Astrocyte (in vitro differentiated cells and primary cell): ENCODE measurements at regions not wholly inside any gene's neighbourhood (a gene's known extent, or its start where the extent isn't known, plus 50 kb on each side); places are given as distances from the start of the nearest gene placed in this dataset.

Source experiments
- CTCF ChIP-seq: IDR thresholded peaks from 2 replicates; pipeline ENCODE4 v1.5.1; 2011; ENCODE audit warnings: low read depth, mild to moderate bottlenecking, inconsistent platforms, low read length, moderate library complexity; ENCODE audit not compliant: insufficient read depth
- EZH2 ChIP-seq: IDR thresholded peaks from 2 replicates; pipeline ENCODE4 v1.6.1; 2012; ENCODE audit warnings: mild to moderate bottlenecking, low read length, inconsistent platforms; ENCODE audit not compliant: insufficient read depth

- TF ChIP-seq CTCF (no peak), EZH2 (no peak)
Observed at GRCh38 chr11:25899617-25900160, 432.2 kb upstream of the ANO3 start.
